MM.1S (cell line): ENCODE measurements at regions not wholly inside any gene's neighbourhood (a gene's known extent, or its start where the extent isn't known, plus 50 kb on each side); places are given as distances from the start of the nearest gene placed in this dataset.

Experiments
- DNase-seq: peaks from one replicate; pipeline ENCODE4 v3.0.0-alpha.2; 2015
- H2AFZ ChIP-seq: fragments of 300-600 bp; sonication (generic); 2 replicates; pipeline ENCODE4 v1.6.0; 2016; ENCODE audit warnings: antibody characterized with exemption, low read length
- H3F3A ChIP-seq: fragments of 300-600 bp; sonication (generic); 2 replicates; pipeline ENCODE4 v1.6.1; 2016; ENCODE audit warnings: mild to moderate bottlenecking, antibody characterized with exemption, low read length, moderate library complexity, mixed read lengths; ENCODE audit not compliant: insufficient read depth
- H3K27ac ChIP-seq: fragments of 300-600 bp; sonication (generic); 2 replicates; pipeline ENCODE4 v1.5.1; 2016; ENCODE audit warnings: mild to moderate bottlenecking, low read length
- H3K27me3 ChIP-seq: fragments of 300-600 bp; sonication (generic); replicated peaks from 2 replicates; pipeline ENCODE4 v1.6.0; 2016; ENCODE audit warnings: low read length; ENCODE audit not compliant: insufficient read depth
- H3K36me3 ChIP-seq: fragments of 300-600 bp; sonication (generic); replicated peaks from 2 replicates; pipeline ENCODE4 v1.6.1; 2016; ENCODE audit warnings: mild to moderate bottlenecking, low read length, mixed read lengths; ENCODE audit not compliant: insufficient read depth
- H3K4me1 ChIP-seq: fragments of 300-600 bp; sonication (generic); 2 replicates; pipeline ENCODE4 v1.6.1; 2016; ENCODE audit warnings: low read length, mixed read lengths
- H3K4me2 ChIP-seq: fragments of 300-600 bp; sonication (generic); 2 replicates; pipeline ENCODE4 v1.6.0; 2016; ENCODE audit warnings: low read depth, low read length
- H3K4me3 ChIP-seq: fragments of 300-600 bp; sonication (generic); 2 replicates; pipeline ENCODE4 v1.5.1; 2016; ENCODE audit warnings: low read length, mixed read lengths
- H3K79me2 ChIP-seq: fragments of 300-600 bp; sonication (generic); 2 replicates; pipeline ENCODE4 v1.6.1; 2016; ENCODE audit warnings: mixed run types, low read length, mixed read lengths
- H3K9ac ChIP-seq: fragments of 300-600 bp; sonication (generic); 2 replicates; pipeline ENCODE4 v1.6.1; 2016; ENCODE audit warnings: low read length, mixed read lengths
- H3K9me2 ChIP-seq: fragments of 300-600 bp; sonication (generic); replicated peaks from 2 replicates; pipeline ENCODE4 v1.6.1; 2016; ENCODE audit warnings: mild to moderate bottlenecking, low read length, mixed read lengths; ENCODE audit not compliant: insufficient read depth
- H3K9me3 ChIP-seq: fragments of 300-600 bp; sonication (generic); replicated peaks from 2 replicates; pipeline ENCODE4 v1.6.1; 2016; ENCODE audit warnings: mild to moderate bottlenecking, low read length, mixed read lengths; ENCODE audit not compliant: insufficient read depth
- H4K20me1 ChIP-seq: fragments of 300-600 bp; sonication (generic); 2 replicates; pipeline ENCODE4 v1.6.1; 2016; ENCODE audit warnings: mild to moderate bottlenecking, low read length, moderate library complexity, mixed read lengths; ENCODE audit not compliant: insufficient read depth
- CTCF ChIP-seq: fragments of 300-600 bp; sonication (generic); IDR thresholded peaks from 2 replicates; pipeline ENCODE4 v1.5.1; 2016; ENCODE audit warnings: antibody characterized with exemption, low read length, mixed read lengths
- EZH2 ChIP-seq: fragments of 300-600 bp; sonication (generic); optimal IDR thresholded peaks from 2 replicates; pipeline ENCODE3; 2017; ENCODE audit warnings: low read depth, mild to moderate bottlenecking, antibody characterized with exemption, low read length, mixed read lengths
- EZH2phosphoT487 ChIP-seq: fragments of 300-600 bp; sonication (generic); IDR thresholded peaks from 2 replicates; pipeline ENCODE4 v1.6.1; 2018; ENCODE audit warnings: antibody characterized with exemption, low read length

- no peak for TF ChIP-seq EZH2
- no peak for TF ChIP-seq EZH2phosphoT487
- no peak for TF ChIP-seq CTCF
- H3K27me3 ChIP-seq = no peaks in the 10 kb centered on the region
Observed at GRCh38 chr18:67951137-67951536, 434.6 kb upstream of the DSEL start.

DNA sequence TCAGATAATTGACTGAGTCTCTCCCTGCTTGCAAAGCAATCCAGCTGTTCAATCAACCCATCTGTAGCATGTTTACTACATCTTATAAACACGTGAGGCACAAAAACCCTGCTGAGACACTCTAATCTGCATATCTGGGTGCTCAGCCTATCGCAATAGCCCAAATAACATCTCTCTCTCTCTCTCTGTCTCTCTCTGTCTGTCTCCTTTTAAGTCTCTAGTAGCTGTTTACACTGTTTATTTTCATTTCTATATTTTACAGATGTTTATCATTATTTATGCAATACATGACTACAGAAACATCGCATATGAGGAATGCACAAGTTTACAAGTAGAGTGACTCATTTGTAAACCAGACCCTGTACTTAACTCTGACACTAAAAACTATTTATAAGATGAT is 422.1 kb upstream of the DSEL start:
- Histone ChIP-seq H3K27me3 (no peaks in the 10 kb centered on the region), H3K9ac (no peak overlapping the region), H3K4me2 (no peak overlapping the region), H3K27ac (no peak overlapping the region), H3K4me3 (no peak overlapping the region), H3F3A (no peaks in the 10 kb centered on the region), H3K4me1 (no peaks in the 10 kb centered on the region), H4K20me1 (no peaks in the 10 kb centered on the region), H3K9me3 (no peaks in the 10 kb centered on the region), H3K9me2 (no peaks in the 10 kb centered on the region), H3K79me2 (no peaks in the 10 kb centered on the region), H3K36me3 (no peaks in the 10 kb centered on the region), H2AFZ (no peak overlapping the region)
- no peak for TF ChIP-seq EZH2phosphoT487
- DNase-seq = no peak

More at GRCh38 chr18:67951137-67951536, 434.6 kb upstream of the DSEL start:
- no peaks in the 10 kb centered on the region for H3K79me2 ChIP-seq
- H2AFZ ChIP-seq = no peak overlapping the region
- H3K27ac ChIP-seq = no peak overlapping the region
- no peak overlapping the region for H3K4me2 ChIP-seq
- no peak overlapping the region for H3K9ac ChIP-seq
- DNase-seq = no peak
- H4K20me1 ChIP-seq = no peaks in the 10 kb centered on the region
- H3K9me3 ChIP-seq = no peaks in the 10 kb centered on the region
- no peak overlapping the region for H3K4me3 ChIP-seq
- H3K9me2 ChIP-seq = no peaks in the 10 kb centered on the region
- H3K36me3 ChIP-seq = no peaks in the 10 kb centered on the region
- H3K4me1 ChIP-seq = no peaks in the 10 kb centered on the region
- H3F3A ChIP-seq = no peaks in the 10 kb centered on the region

GRCh38 chr18:67935638-67936037 is 419.1 kb upstream of the DSEL start:
- Histone ChIP-seq H3K27me3 (no peaks in the 10 kb centered on the region), H4K20me1 (no peaks in the 10 kb centered on the region), H3F3A (no peaks in the 10 kb centered on the region), H3K27ac (no peak overlapping the region), H3K9me3 (no peaks in the 10 kb centered on the region), H3K4me2 (no peak overlapping the region), H2AFZ (no peak overlapping the region), H3K79me2 (no peaks in the 10 kb centered on the region), H3K4me3 (no peak overlapping the region), H3K9me2 (no peaks in the 10 kb centered on the region), H3K4me1 (no peaks in the 10 kb centered on the region; the same call in 1 of the 2 replicates), H3K9ac (no peak overlapping the region), H3K36me3 (no peaks in the 10 kb centered on the region)
- no peak for TF ChIP-seq CTCF
- TF ChIP-seq EZH2phosphoT487 = no peak
- no peak for TF ChIP-seq EZH2
- DNase-seq = no peak

DNA sequence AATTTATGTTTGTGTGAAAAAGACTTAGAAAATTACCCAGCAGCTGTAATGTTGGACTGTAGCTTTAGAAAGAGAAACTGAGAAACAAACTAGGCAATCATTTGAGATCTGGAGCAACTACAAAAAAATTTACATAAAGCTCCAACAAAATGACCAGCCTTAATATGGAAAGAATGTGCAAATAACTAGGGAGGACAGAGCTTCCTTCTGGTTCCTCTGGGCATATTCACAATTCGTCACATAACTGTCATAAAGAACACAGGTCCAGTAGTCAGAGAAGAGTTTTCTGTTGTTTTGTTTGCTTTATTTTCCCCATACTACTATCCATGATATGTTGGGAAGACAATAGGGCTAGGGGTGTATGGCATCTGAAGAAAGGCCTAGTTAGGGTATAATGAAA is 416.8 kb upstream of the DSEL start:
- peak; percentile 21 for DNase-seq
- no peak overlapping the region for H2AFZ ChIP-seq
- no peak overlapping the region for H3K27ac ChIP-seq
- no peak overlapping the region for H3K4me2 ChIP-seq
- H3K79me2 ChIP-seq = no peaks in the 10 kb centered on the region
- no peak overlapping the region for H3K9ac ChIP-seq
- no peaks in the 10 kb centered on the region for H3K27me3 ChIP-seq
- no peaks in the 10 kb centered on the region for H3K9me2 ChIP-seq
- H3K4me3 ChIP-seq = no peak overlapping the region
- H3K4me1 ChIP-seq = no peaks in the 10 kb centered on the region; the same call in 1 of the 2 replicates
- no peaks in the 10 kb centered on the region for H3K36me3 ChIP-seq
- no peak for TF ChIP-seq EZH2
- TF ChIP-seq CTCF = no peak
- no peak for TF ChIP-seq EZH2phosphoT487
- no peaks in the 10 kb centered on the region; the same call in 1 of the 2 replicates for H3K9me3 ChIP-seq
- no peaks in the 10 kb centered on the region for H4K20me1 ChIP-seq
- H3F3A ChIP-seq = no peaks in the 10 kb centered on the region
